ENCODE measurements at regions not wholly inside any gene's neighbourhood (a gene's known extent, or its start where the extent isn't known, plus 50 kb on each side); places are given as distances from the start of the nearest gene placed in this dataset.

DNA sequence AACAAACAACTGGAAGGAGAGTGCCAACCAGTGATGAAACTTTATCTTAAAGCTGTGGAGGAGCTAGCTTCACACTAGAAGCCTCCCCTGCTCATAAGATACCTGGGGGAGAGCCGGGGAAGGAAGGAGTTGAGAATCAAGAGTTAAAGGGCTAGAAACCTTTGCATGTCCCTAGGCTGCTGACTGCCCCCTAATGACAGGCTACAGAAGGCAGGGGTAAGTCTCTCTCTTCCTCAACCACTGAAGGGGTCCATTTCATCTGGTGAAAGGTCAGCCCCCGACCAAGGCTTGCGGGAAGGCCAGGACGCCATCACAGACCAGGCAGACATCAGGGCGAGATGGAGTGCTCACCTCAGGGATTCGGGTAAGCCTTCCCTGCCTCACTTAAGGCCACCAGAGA, 65.6 kb upstream of the GRHL3 start:
- H3K9me1 ChIP-seq (ENCODE audit: control insufficient read depth, extremely low read depth, insufficient read depth, low read length), result no peaks in the 10 kb centered on the region
- H3K4me3 ChIP-seq (ENCODE audit: control insufficient read depth in 2 of 3, extremely low read depth in 1 of 3, insufficient read depth in 2 of 3, low read depth in 1 of 3, low read length in 3 of 3), result no peak overlapping the region
- TF ChIP-seq EZH2 (IDR thresholded peaks at IDR 0.05; ENCODE audit: low read length) (no peak), CTCF (optimal IDR thresholded peaks at IDR 0.05 in 1 of 3, IDR thresholded peaks at IDR 0.05 in 1 of 3, conservative IDR thresholded peaks at IDR 0.05 in 1 of 3; ENCODE audit: extremely low read depth in 1 of 3, insufficient read depth in 2 of 3, low read length in 3 of 3) (peak in 1 of 3 experiments; percentile 14)
- no peak overlapping the region for H2AFZ ChIP-seq (ENCODE audit: control insufficient read depth, low read length)
- no peak overlapping the region for H3K4me2 ChIP-seq (ENCODE audit: control insufficient read depth, extremely low read depth, insufficient read depth, low read depth, low read length)
- FAIRE-seq, result no peak
- H3K4me1 ChIP-seq (ENCODE audit: control insufficient read depth, extremely low read depth, insufficient read depth, low read length), result no peaks in the 10 kb centered on the region
- no peaks in the 10 kb centered on the region for H3K79me2 ChIP-seq (ENCODE audit: control insufficient read depth, insufficient read depth, low read length)
- H3K27me3 ChIP-seq (ENCODE audit: control insufficient read depth, extremely low read depth, insufficient read depth, low read length), result no peaks in the 10 kb centered on the region
- H3K27ac ChIP-seq (ENCODE audit: control insufficient read depth, insufficient read depth, low read length), result no peak overlapping the region
- dilution Hi-C loops (cut with MboI; ENCODE audit: extremely low pct_ligation_motif_present, low sequenced_read_pairs), result no loop called here
- no peaks in the 10 kb centered on the region for H4K20me1 ChIP-seq (ENCODE audit: control insufficient read depth, extremely low read depth, insufficient read depth, low read length)
- no peak for DNase-seq (ENCODE audit: low read depth, low spot score)
- no peaks in the 10 kb centered on the region for H3K9me3 ChIP-seq (ENCODE audit: control insufficient read depth, low read depth, low read length)
- H3K9ac ChIP-seq (ENCODE audit: control insufficient read depth, extremely low read depth, insufficient read depth, low read length), result no peak overlapping the region
- no peaks in the 10 kb centered on the region for H3K36me3 ChIP-seq (ENCODE audit: control insufficient read depth in 2 of 2, extremely low read depth in 1 of 2, insufficient read depth in 2 of 2, low read length in 2 of 2)

DNA sequence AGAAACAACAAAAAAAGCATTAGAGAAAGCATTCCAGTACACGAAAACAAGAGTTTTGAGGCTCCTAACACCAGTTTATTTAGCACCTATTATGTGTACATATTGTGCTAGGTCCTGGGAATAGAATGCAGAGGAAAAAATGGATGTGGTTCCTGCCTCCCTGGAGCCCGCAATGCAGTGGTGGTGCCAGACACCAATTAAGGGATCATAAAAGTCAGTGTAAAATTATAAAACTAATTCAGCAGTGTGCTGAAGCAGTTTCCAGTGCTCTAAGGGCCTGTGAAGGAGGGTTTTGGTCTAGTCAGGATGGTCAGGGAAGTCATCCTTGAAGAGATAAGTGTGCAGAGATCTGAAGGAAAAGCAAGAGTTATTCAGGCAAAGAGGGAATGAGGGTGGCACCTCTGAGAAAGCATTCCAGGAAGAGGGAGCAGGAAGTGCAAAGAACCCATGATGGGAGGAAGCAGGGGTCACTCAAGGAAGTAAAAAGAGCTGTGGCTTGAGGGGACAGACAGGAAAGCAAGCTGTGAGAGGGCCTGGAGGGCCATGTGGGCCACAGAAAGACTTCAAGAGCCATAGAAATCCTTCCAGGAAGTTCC, 65.2 kb upstream of the IFNLR1 start:
- Histone ChIP-seq H3K4me1 (ENCODE audit: control insufficient read depth, extremely low read depth, insufficient read depth, low read length) (no peaks in the 10 kb centered on the region), H3K4me2 (ENCODE audit: control insufficient read depth, extremely low read depth, insufficient read depth, low read depth, low read length) (no peak overlapping the region), H3K36me3 (ENCODE audit: control insufficient read depth in 2 of 2, extremely low read depth in 1 of 2, insufficient read depth in 2 of 2, low read length in 2 of 2) (no peaks in the 10 kb centered on the region), H4K20me1 (ENCODE audit: control insufficient read depth, extremely low read depth, insufficient read depth, low read length) (no peaks in the 10 kb centered on the region), H3K9me3 (ENCODE audit: control insufficient read depth, low read depth, low read length) (no peaks in the 10 kb centered on the region), H2AFZ (ENCODE audit: control insufficient read depth, low read length) (no peak overlapping the region), H3K9ac (ENCODE audit: control insufficient read depth, extremely low read depth, insufficient read depth, low read length) (no peak overlapping the region), H3K9me1 (ENCODE audit: control insufficient read depth, extremely low read depth, insufficient read depth, low read length) (no peaks in the 10 kb centered on the region), H3K27ac (ENCODE audit: control insufficient read depth, insufficient read depth, low read length) (no peak overlapping the region), H3K27me3 (ENCODE audit: control insufficient read depth, extremely low read depth, insufficient read depth, low read length) (no peaks in the 10 kb centered on the region), H3K79me2 (ENCODE audit: control insufficient read depth, insufficient read depth, low read length) (no peaks in the 10 kb centered on the region), H3K4me3 (ENCODE audit: control insufficient read depth in 2 of 3, extremely low read depth in 1 of 3, insufficient read depth in 2 of 3, low read depth in 1 of 3, low read length in 3 of 3) (no peak overlapping the region)
- TF ChIP-seq EZH2 (IDR thresholded peaks at IDR 0.05; ENCODE audit: low read length) (no peak), CTCF (optimal IDR thresholded peaks at IDR 0.05 in 1 of 3, IDR thresholded peaks at IDR 0.05 in 1 of 3, conservative IDR thresholded peaks at IDR 0.05 in 1 of 3; ENCODE audit: extremely low read depth in 1 of 3, insufficient read depth in 2 of 3, low read length in 3 of 3) (no peak)
- DNase-seq (ENCODE audit: low read depth, low spot score), result no peak
- no peak for FAIRE-seq
- dilution Hi-C loops (cut with MboI; ENCODE audit: extremely low pct_ligation_motif_present, low sequenced_read_pairs), result no loop called here
